ENCODE measurements at regions not wholly inside any gene's neighbourhood (a gene's known extent, or its start where the extent isn't known, plus 50 kb on each side); places are given as distances from the start of the nearest gene placed in this dataset.

- no peak for FAIRE-seq
- POLR2A ChIA-PET, result no interaction called here
- Histone ChIP-seq H3K4me3 (replicated peaks in 1 of 3; ENCODE audit: insufficient read depth in 1 of 3, low read depth in 1 of 3, low read length in 3 of 3) (no peak overlapping the region), H3K9me1 (replicated peaks; ENCODE audit: control insufficient read depth, extremely low read depth, insufficient read depth, low read length) (no peaks in the 10 kb centered on the region), H2AFZ (ENCODE audit: low read depth, low read length) (peak overlapping the region; percentile 24), H3K27me3 (ENCODE audit: control insufficient read depth in 2 of 2, insufficient read depth in 2 of 2, low read length in 2 of 2) (no peaks in the 10 kb centered on the region), H3K4me2 (ENCODE audit: insufficient read depth, low read length) (no peak overlapping the region), H3K79me2 (ENCODE audit: control insufficient read depth, insufficient read depth, low read length) (no peaks in the 10 kb centered on the region), H3K4me1 (ENCODE audit: control insufficient read depth, extremely low read depth, insufficient read depth, low read length) (no peaks in the 10 kb centered on the region), H4K20me1 (replicated peaks; ENCODE audit: control insufficient read depth, extremely low read depth, insufficient read depth, low read length) (no peaks in the 10 kb centered on the region), H3K36me3 (ENCODE audit: control insufficient read depth in 2 of 2, extremely low read depth in 1 of 2, insufficient read depth in 2 of 2, low read length in 2 of 2) (no peaks in the 10 kb centered on the region), H3K9me3 (replicated peaks; ENCODE audit: control insufficient read depth, insufficient read depth, low read length) (no peaks in the 10 kb centered on the region), H3K27ac (ENCODE audit: insufficient read depth, low read depth, low read length) (no peak overlapping the region), H3K9ac (replicated peaks; ENCODE audit: extremely low read depth, insufficient read depth, low read length) (no peak overlapping the region)
- TF ChIP-seq CTCF (IDR thresholded peaks at IDR 0.05; ENCODE audit: extremely low read depth in 1 of 2, insufficient read depth in 1 of 2, low read depth in 1 of 2, low read length in 2 of 2), result no peak
- TF ChIP-seq MAX (IDR thresholded peaks at IDR 0.05; ENCODE audit: insufficient read depth, insufficient read length), result no peak
- no peak for TF ChIP-seq GATA2 (IDR thresholded peaks at IDR 0.05; ENCODE audit: insufficient read depth, insufficient read length, low read depth, low read length)
- no peak for TF ChIP-seq POLR2AphosphoS5 (IDR thresholded peaks at IDR 0.05; ENCODE audit: insufficient read depth, low read depth, low read length)
- no peak for TF ChIP-seq EZH2 (IDR thresholded peaks at IDR 0.05; ENCODE audit: borderline replicate concordance, low read depth, low read length, severe bottlenecking)
- TF ChIP-seq FOS (IDR thresholded peaks at IDR 0.05; ENCODE audit: borderline replicate concordance, insufficient read depth, low read length), result no peak
- no peak for TF ChIP-seq MYC (IDR thresholded peaks at IDR 0.05; ENCODE audit: low read depth, low read length)
- TF ChIP-seq POLR2A (IDR thresholded peaks at IDR 0.05; ENCODE audit: low read depth, low read length), result no peak
- TF ChIP-seq JUN (IDR thresholded peaks at IDR 0.05; ENCODE audit: borderline replicate concordance, insufficient read depth, insufficient read length, low read depth), result no peak
- dilution Hi-C loops (cut with MboI; ENCODE audit: extremely low pct_ligation_motif_present, low sequenced_read_pairs) (no loop called here), intact Hi-C loops (cut with micrococcal nuclease) (no loop called here)
- no TSS peak for BruUV-seq (replicated peaks)
- DNase-seq (ENCODE audit: low read depth, low spot score), result peak; percentile 37
- CTCF ChIA-PET, result no interaction called here
These were observed 114.6 kb downstream of the ARL4A start for GRCh38 chr7:12802070-12802469.

Data from endothelial cell of umbilical vein (primary cell).